ENCODE measurements at regions not wholly inside any gene's neighbourhood (a gene's known extent, or its start where the extent isn't known, plus 50 kb on each side); places are given as distances from the start of the nearest gene placed in this dataset.
"Not testable (repeated sequence)": the region's sequence is repeated elsewhere in the genome, so short reads cannot be mapped to it uniquely, and the experiment has no call there.

- DNase-seq (ENCODE audit: low spot score), result no peak
These were observed 592.7 kb upstream of the SLC35B3 start for GRCh38 chr6:9028086-9028485.

GRCh38 chr6:9025796-9026394 is 590.5 kb upstream of the SLC35B3 start:
- no peak for DNase-seq (ENCODE audit: low spot score)

GRCh38 chr6:9025228-9025627 is 589.9 kb upstream of the SLC35B3 start:
- DNase-seq (ENCODE audit: low spot score), result no peak

GRCh38 chr6:9024246-9024645 is 588.9 kb upstream of the SLC35B3 start:
- DNase-seq (ENCODE audit: low spot score), result not testable (repeated sequence)

- DNase-seq (ENCODE audit: low spot score), result no peak
These were observed 584.7 kb upstream of the SLC35B3 start for GRCh38 chr6:9020001-9020400.

GRCh38 chr6:9009931-9010330 is 574.6 kb upstream of the SLC35B3 start:
- DNase-seq (ENCODE audit: low spot score), result no peak

GRCh38 chr6:9007027-9007426 is 571.7 kb upstream of the SLC35B3 start:
- peak; percentile 35 for DNase-seq (ENCODE audit: low spot score)

- DNase-seq (ENCODE audit: low spot score), result peak; percentile 59
These were observed 567.5 kb upstream of the SLC35B3 start for GRCh38 chr6:9002833-9003232.

- DNase-seq (ENCODE audit: low spot score), result no peak
These were observed 559.8 kb upstream of the SLC35B3 start for GRCh38 chr6:8995156-8995555.

- no peak for DNase-seq (ENCODE audit: low spot score)
These were observed 557.8 kb upstream of the SLC35B3 start for GRCh38 chr6:8993111-8993510.

GRCh38 chr6:8991844-8992243 is 556.5 kb upstream of the SLC35B3 start:
- DNase-seq (ENCODE audit: low spot score), result no peak

GRCh38 chr6:8990075-8990474 is 554.7 kb upstream of the SLC35B3 start:
- no peak for DNase-seq (ENCODE audit: low spot score)

- DNase-seq (ENCODE audit: low spot score), result peak; percentile 75
These were observed 547.9 kb upstream of the SLC35B3 start for GRCh38 chr6:8983202-8983688.

- no peak for DNase-seq (ENCODE audit: low spot score)
These were observed 547.3 kb upstream of the SLC35B3 start for GRCh38 chr6:8982668-8983067.

GRCh38 chr6:8973395-8973794 is 538.0 kb upstream of the SLC35B3 start:
- DNase-seq (ENCODE audit: low spot score), result no peak

- DNase-seq (ENCODE audit: low spot score), result no peak
These were observed 534.4 kb upstream of the SLC35B3 start for GRCh38 chr6:8969747-8970146.

- DNase-seq (ENCODE audit: low spot score), result peak; percentile 13
These were observed 523.7 kb upstream of the SLC35B3 start for GRCh38 chr6:8958894-8959511.

GRCh38 chr6:8953310-8953709 is 518.0 kb upstream of the SLC35B3 start:
- no peak for DNase-seq (ENCODE audit: low spot score)

- DNase-seq (ENCODE audit: low spot score), result no peak
These were observed 513.4 kb upstream of the SLC35B3 start for GRCh38 chr6:8948733-8949132.

- no peak for DNase-seq (ENCODE audit: low spot score)
These were observed 512.6 kb upstream of the SLC35B3 start for GRCh38 chr6:8947900-8948299.

GRCh38 chr6:8944548-8944947 is 509.2 kb upstream of the SLC35B3 start:
- DNase-seq (ENCODE audit: low spot score), result no peak

- no peak for DNase-seq (ENCODE audit: low spot score)
These were observed 507.7 kb upstream of the SLC35B3 start for GRCh38 chr6:8943073-8943472.

GRCh38 chr6:8941577-8941976 is 506.2 kb upstream of the SLC35B3 start:
- no peak for DNase-seq (ENCODE audit: low spot score)

- no peak for DNase-seq (ENCODE audit: low spot score)
These were observed 505.0 kb upstream of the SLC35B3 start for GRCh38 chr6:8940356-8940755.
